ENCODE measurements at regions not wholly inside any gene's neighbourhood (a gene's known extent, or its start where the extent isn't known, plus 50 kb on each side); places are given as distances from the start of the nearest gene placed in this dataset.

- DNase-seq (ENCODE audit: low read depth in 4 of 4, low spot score in 2 of 4), result no peak
Observed at GRCh38 chr18:41842886-41843285, 112.1 kb upstream of the PIK3C3 start.

GRCh38 chr18:41829647-41830516 lies 125.2 kb upstream of the PIK3C3 start:
- no peak for DNase-seq (ENCODE audit: low read depth in 4 of 4, low spot score in 2 of 4)

- no peak for DNase-seq (ENCODE audit: low read depth in 4 of 4, low spot score in 2 of 4)
Observed at GRCh38 chr18:41828137-41828536, 126.9 kb upstream of the PIK3C3 start.

GRCh38 chr18:41820784-41821183 lies 134.2 kb upstream of the PIK3C3 start:
- DNase-seq (ENCODE audit: low read depth in 4 of 4, low spot score in 2 of 4), result no peak

- no peak for DNase-seq (ENCODE audit: low read depth in 4 of 4, low spot score in 2 of 4)
Observed at GRCh38 chr18:41818381-41819355, 136.4 kb upstream of the PIK3C3 start.

GRCh38 chr18:41814651-41815050 lies 140.4 kb upstream of the PIK3C3 start:
- DNase-seq (ENCODE audit: low read depth in 4 of 4, low spot score in 2 of 4), result no peak

- DNase-seq (ENCODE audit: low read depth in 4 of 4, low spot score in 2 of 4), result no peak
Observed at GRCh38 chr18:41809652-41810051, 145.4 kb upstream of the PIK3C3 start.

GRCh38 chr18:41805341-41805740 lies 149.7 kb upstream of the PIK3C3 start:
- no peak for DNase-seq (ENCODE audit: low read depth in 4 of 4, low spot score in 2 of 4)

- DNase-seq (ENCODE audit: low read depth in 4 of 4, low spot score in 2 of 4), result no peak
Observed at GRCh38 chr18:41798879-41799278, 156.2 kb upstream of the PIK3C3 start.

GRCh38 chr18:41790687-41791086 lies 164.3 kb upstream of the PIK3C3 start:
- DNase-seq (ENCODE audit: low read depth in 4 of 4, low spot score in 2 of 4), result no peak

GRCh38 chr18:41789001-41789400 lies 166.0 kb upstream of the PIK3C3 start:
- DNase-seq (ENCODE audit: low read depth in 4 of 4, low spot score in 2 of 4), result no peak

- no peak for DNase-seq (ENCODE audit: low read depth in 4 of 4, low spot score in 2 of 4)
Observed at GRCh38 chr18:41783879-41784278, 171.2 kb upstream of the PIK3C3 start.

GRCh38 chr18:41783065-41783818 lies 171.8 kb upstream of the PIK3C3 start:
- no peak for DNase-seq (ENCODE audit: low read depth in 4 of 4, low spot score in 2 of 4)

- DNase-seq (ENCODE audit: low read depth in 4 of 4, low spot score in 2 of 4), result no peak
Observed at GRCh38 chr18:41771973-41772372, 183.1 kb upstream of the PIK3C3 start.

GRCh38 chr18:41769265-41769664 lies 185.8 kb upstream of the PIK3C3 start:
- DNase-seq (ENCODE audit: low read depth in 4 of 4, low spot score in 2 of 4), result no peak

GRCh38 chr18:41768467-41768866 lies 186.6 kb upstream of the PIK3C3 start:
- no peak for DNase-seq (ENCODE audit: low read depth in 4 of 4, low spot score in 2 of 4)

GRCh38 chr18:41767960-41768359 lies 187.1 kb upstream of the PIK3C3 start:
- no peak for DNase-seq (ENCODE audit: low read depth in 4 of 4, low spot score in 2 of 4)

- DNase-seq (ENCODE audit: low read depth in 4 of 4, low spot score in 2 of 4), result no peak
Observed at GRCh38 chr18:41765460-41765859, 189.6 kb upstream of the PIK3C3 start.

- DNase-seq (ENCODE audit: low read depth in 4 of 4, low spot score in 2 of 4), result no peak
Observed at GRCh38 chr18:41763361-41763760, 191.7 kb upstream of the PIK3C3 start.

- DNase-seq (ENCODE audit: low read depth in 4 of 4, low spot score in 2 of 4), result no peak
Observed at GRCh38 chr18:41761333-41762018, 193.6 kb upstream of the PIK3C3 start.

Data from left renal cortex interstitium (tissue), 4 donors.